Endothelial cell of umbilical vein (primary cell): ENCODE measurements at regions not wholly inside any gene's neighbourhood (a gene's known extent, or its start where the extent isn't known, plus 50 kb on each side); places are given as distances from the start of the nearest gene placed in this dataset.

Source experiments
- BruUV-seq: library from RNA; stranded (reverse); fragments of 400-500 nt; replicated peaks from 2 replicates; lab custom pipeline; 2021; lab: Mats Ljungman, UMichigan
- CTCF ChIA-PET: fragments of 300-600, 350-600 bp; sonication (Branson Sonifier 250); formaldehyde crosslinking; loops from one replicate; lab custom pipeline; 2021; ENCODE audit warnings: antibody characterized with exemption, inconsistent platforms; lab: Charles Lee
- POLR2A ChIA-PET: fragments of 300-600, 350-600 bp; sonication (Branson Sonifier 250); formaldehyde crosslinking; loops from one replicate; lab custom pipeline; 2021; ENCODE audit warnings: antibody characterized with exemption, inconsistent platforms; lab: Charles Lee
- DNase-seq: peaks from one replicate; pipeline ENCODE4 v3.0.0-alpha.2; 2011; ENCODE audit warnings: low read depth, low spot score
- FAIRE-seq: peaks from 2 replicates; lab custom pipeline; 2011; peaks lifted over from hg19 to GRCh38; lab: Jason Lieb, UNC
- H2AFZ ChIP-seq: 2 replicates; pipeline ENCODE4 v1.6.0; 2012; ENCODE audit warnings: low read depth, low read length, control low read depth, inconsistent platforms
- H3K27ac ChIP-seq: 2 replicates; pipeline ENCODE4 v1.5.1; 2011; ENCODE audit warnings: low read depth, mild to moderate bottlenecking, control low read depth, low read length, moderate library complexity; ENCODE audit not compliant: insufficient read depth
- H3K27me3 ChIP-seq, 2 experiments: 2 replicates each; pipeline versions ENCODE4 v1.6.0 to v1.6.1; 2011; ENCODE audit warnings: low read length in 2 of 2, mixed read lengths in 1 of 2; ENCODE audit not compliant: control insufficient read depth in 2 of 2, insufficient read depth in 2 of 2
- H3K36me3 ChIP-seq, 2 experiments: 2 replicates in 1 of 2; 3 replicates in 1 of 2; pipeline ENCODE4 v1.5.1; 2011; ENCODE audit warnings: low read length in 2 of 2, mild to moderate bottlenecking in 1 of 2, moderate library complexity in 1 of 2; ENCODE audit not compliant: control insufficient read depth in 2 of 2, insufficient read depth in 2 of 2; ENCODE audit errors: extremely low read depth in 1 of 2
- H3K4me1 ChIP-seq: 3 replicates; pipeline ENCODE4 v1.5.1; 2011; ENCODE audit warnings: mild to moderate bottlenecking, low read length; ENCODE audit not compliant: control insufficient read depth, insufficient read depth; ENCODE audit errors: extremely low read depth
- H3K4me2 ChIP-seq: 2 replicates; pipeline ENCODE4 v1.6.1; 2011; ENCODE audit warnings: low read length, control low read depth, mixed read lengths; ENCODE audit not compliant: insufficient read depth
- H3K4me3 ChIP-seq, 3 experiments: fragments of 200-600 bp in 1 of 3; sonication (generic), shearing (Covaris generic) in 1 of 3; replicated peaks in 1 of 3; 2 replicates each; pipeline ENCODE4 v1.5.1; 2011 to 2016; ENCODE audit warnings: control low read depth in 3 of 3, low read length in 3 of 3, mild to moderate bottlenecking in 2 of 3, inconsistent platforms in 1 of 3, low read depth in 1 of 3, moderate library complexity in 1 of 3; ENCODE audit not compliant: insufficient read depth in 1 of 3
- H3K79me2 ChIP-seq: 2 replicates; pipeline ENCODE4 v1.6.0; 2012; ENCODE audit warnings: low read length, inconsistent platforms; ENCODE audit not compliant: control insufficient read depth, insufficient read depth
- H3K9ac ChIP-seq: replicated peaks from 2 replicates; pipeline ENCODE3; 2011; ENCODE audit warnings: low read length, control low read depth; ENCODE audit not compliant: insufficient read depth; ENCODE audit errors: extremely low read depth
- H3K9me1 ChIP-seq: replicated peaks from 3 replicates; pipeline ENCODE4 v1.6.0; 2011; ENCODE audit warnings: mild to moderate bottlenecking, low read length; ENCODE audit not compliant: control insufficient read depth, insufficient read depth; ENCODE audit errors: extremely low read depth
- H3K9me3 ChIP-seq: replicated peaks from 2 replicates; pipeline ENCODE4 v1.5.1; 2012; ENCODE audit warnings: low read length, inconsistent platforms; ENCODE audit not compliant: control insufficient read depth, insufficient read depth
- H4K20me1 ChIP-seq: replicated peaks from 2 replicates; pipeline ENCODE3; 2011; ENCODE audit warnings: mild to moderate bottlenecking, low read length; ENCODE audit not compliant: control insufficient read depth, insufficient read depth; ENCODE audit errors: extremely low read depth
- EZH2 ChIP-seq: IDR thresholded peaks from 2 replicates; pipeline ENCODE4 v1.6.1; 2012; ENCODE audit warnings: borderline replicate concordance, low read depth, mild to moderate bottlenecking, moderate library complexity, low read length, inconsistent platforms; ENCODE audit not compliant: severe bottlenecking
- FOS ChIP-seq: IDR thresholded peaks from 2 replicates; pipeline ENCODE4 v1.6.1; 2011; ENCODE audit warnings: mild to moderate bottlenecking, low read length, moderate library complexity, borderline replicate concordance; ENCODE audit not compliant: insufficient read depth
- JUN ChIP-seq: IDR thresholded peaks from 2 replicates; pipeline ENCODE4 v1.6.1; 2011; ENCODE audit warnings: borderline replicate concordance, low read depth; ENCODE audit not compliant: insufficient read length, insufficient read depth
- MAX ChIP-seq: IDR thresholded peaks from 2 replicates; pipeline ENCODE4 v1.6.1; 2011; ENCODE audit not compliant: insufficient read depth, insufficient read length
- POLR2A ChIP-seq: IDR thresholded peaks from 2 replicates; pipeline ENCODE4 v1.6.1; 2012; ENCODE audit warnings: low read depth, mild to moderate bottlenecking, control low read depth, low read length
- POLR2AphosphoS5 ChIP-seq: IDR thresholded peaks from 2 replicates; pipeline ENCODE4 v1.6.1; 2012; ENCODE audit warnings: low read depth, mild to moderate bottlenecking, control low read depth, low read length, moderate library complexity; ENCODE audit not compliant: insufficient read depth
- dilution Hi-C: fragments of 300-500 bp; cut with MboI; formaldehyde crosslinking; loops from one replicate; pipeline ENCODE4 v1.15.0; 2019; ENCODE audit warnings: low sequenced_read_pairs; ENCODE audit not compliant: extremely low pct_ligation_motif_present
- intact Hi-C: fragments of 100-400 bp; cut with micrococcal nuclease; formaldehyde crosslinking; loops from one replicate; pipeline ENCODE4 v1.10.0; 2022
- TF ChIP-seq, protein P1 (sequence below), 2 donors: IDR thresholded peaks; 1 replicate in 1 of 2; 2 replicates in 1 of 2; pipeline ENCODE4 v1.5.1; 2011; ENCODE audit warnings: low read length in 2 of 2, mild to moderate bottlenecking in 2 of 2, moderate library complexity in 2 of 2, control low read depth in 1 of 2, inconsistent platforms in 1 of 2, low read depth in 1 of 2; ENCODE audit not compliant: insufficient read depth in 1 of 2; ENCODE audit errors: extremely low read depth in 1 of 2

DNA sequence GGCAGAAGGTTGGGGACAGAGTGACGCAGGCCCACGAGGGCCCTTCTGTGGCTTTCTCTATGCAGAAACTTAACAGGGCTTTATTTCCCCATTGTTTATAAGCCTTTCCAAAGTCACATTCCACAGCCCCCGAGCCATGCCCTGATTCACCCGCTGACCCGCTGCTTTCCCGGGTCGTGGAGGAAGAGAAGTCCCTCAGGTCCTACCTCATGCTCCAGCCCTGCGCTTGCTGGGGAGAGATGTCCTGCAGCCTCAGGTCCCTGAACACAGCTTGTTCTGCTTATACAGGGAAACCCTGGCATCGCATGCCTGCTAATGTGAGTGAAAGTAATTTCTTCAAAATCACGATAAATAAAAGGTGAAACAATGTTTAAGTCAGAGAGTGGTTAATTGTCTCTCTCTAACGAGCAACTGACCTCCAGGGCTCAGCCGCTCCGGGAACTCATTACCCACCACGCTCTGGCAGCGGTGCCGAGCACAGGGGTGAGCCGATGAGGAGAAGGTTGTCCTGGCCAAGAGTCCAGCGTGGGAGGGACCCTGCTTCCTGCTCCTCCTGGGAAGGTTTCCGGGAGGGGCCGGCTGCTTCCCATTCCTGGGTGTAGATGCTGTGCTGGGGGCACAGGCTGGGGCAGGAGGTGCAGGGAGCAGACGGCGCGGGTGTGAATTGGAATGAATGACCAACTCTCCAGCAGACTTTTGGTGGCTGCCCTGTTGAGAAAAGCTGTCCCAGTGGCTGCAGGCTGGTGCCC is 595.2 kb downstream of the BRD1 start:
- Histone ChIP-seq H3K79me2 (no peaks in the 10 kb centered on the region), H3K4me1 (no peaks in the 10 kb centered on the region), H3K27me3 (no peaks in the 10 kb centered on the region), H3K9me3 (peaks cover 12% of the 10 kb centered on the region), H3K4me2 (no peak overlapping the region), H3K36me3 (no peaks in the 10 kb centered on the region), H3K27ac (no peak overlapping the region), H2AFZ (no peak overlapping the region), H3K9me1 (no peaks in the 10 kb centered on the region), H3K4me3 (no peak overlapping the region), H3K9ac (no peak overlapping the region), H4K20me1 (no peaks in the 10 kb centered on the region)
- intact Hi-C loops: no loop called here
- dilution Hi-C loops: no loop called here
- FAIRE-seq (no peak), DNase-seq (no peak)
- CTCF ChIA-PET: no interaction called here
- TF ChIP-seq, protein P1, sequence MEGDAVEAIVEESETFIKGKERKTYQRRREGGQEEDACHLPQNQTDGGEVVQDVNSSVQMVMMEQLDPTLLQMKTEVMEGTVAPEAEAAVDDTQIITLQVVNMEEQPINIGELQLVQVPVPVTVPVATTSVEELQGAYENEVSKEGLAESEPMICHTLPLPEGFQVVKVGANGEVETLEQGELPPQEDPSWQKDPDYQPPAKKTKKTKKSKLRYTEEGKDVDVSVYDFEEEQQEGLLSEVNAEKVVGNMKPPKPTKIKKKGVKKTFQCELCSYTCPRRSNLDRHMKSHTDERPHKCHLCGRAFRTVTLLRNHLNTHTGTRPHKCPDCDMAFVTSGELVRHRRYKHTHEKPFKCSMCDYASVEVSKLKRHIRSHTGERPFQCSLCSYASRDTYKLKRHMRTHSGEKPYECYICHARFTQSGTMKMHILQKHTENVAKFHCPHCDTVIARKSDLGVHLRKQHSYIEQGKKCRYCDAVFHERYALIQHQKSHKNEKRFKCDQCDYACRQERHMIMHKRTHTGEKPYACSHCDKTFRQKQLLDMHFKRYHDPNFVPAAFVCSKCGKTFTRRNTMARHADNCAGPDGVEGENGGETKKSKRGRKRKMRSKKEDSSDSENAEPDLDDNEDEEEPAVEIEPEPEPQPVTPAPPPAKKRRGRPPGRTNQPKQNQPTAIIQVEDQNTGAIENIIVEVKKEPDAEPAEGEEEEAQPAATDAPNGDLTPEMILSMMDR (IDR thresholded peaks at IDR 0.05; ENCODE audit: extremely low read depth in 1 of 2, insufficient read depth in 1 of 2, low read depth in 1 of 2, low read length in 2 of 2): no peak
- TF ChIP-seq JUN (no peak), POLR2AphosphoS5 (no peak), POLR2A (no peak), EZH2 (no peak), MAX (no peak), FOS (no peak)
- BruUV-seq: no TSS peak
- POLR2A ChIA-PET: no interaction called here
